Activated CD4-positive, alpha-beta memory T cell treated with anti-CD3 and anti-CD28 coated beads for 36 hours (primary cell): ENCODE measurements at regions not wholly inside any gene's neighbourhood (a gene's known extent, or its start where the extent isn't known, plus 50 kb on each side); places are given as distances from the start of the nearest gene placed in this dataset.
"Not testable (repeated sequence)": the region's sequence is repeated elsewhere in the genome, so short reads cannot be mapped to it uniquely, and the experiment has no call there.

Source experiments
- CTCF ChIA-PET: fragments of 350-600 bp; sonication (Branson Sonifier 250); formaldehyde crosslinking; loops from one replicate; lab custom pipeline; 2021; ENCODE audit warnings: antibody characterized with exemption, inconsistent platforms; lab: Charles Lee
- POLR2A ChIA-PET: fragments of 350-600 bp; sonication (Branson Sonifier 250); formaldehyde crosslinking; loops from one replicate; lab custom pipeline; 2021; ENCODE audit warnings: antibody characterized with exemption; lab: Charles Lee
- DNase-seq: peaks from one replicate; pipeline ENCODE4 v3.0.0-alpha.2; 2020
- H3K27ac Mint-ChIP-seq: one replicate; pipeline ENCODE4 v1.8.0; 2021; ENCODE audit warnings: mixed read lengths
- H3K27me3 Mint-ChIP-seq: one replicate; pipeline ENCODE4 v1.8.0; 2021; ENCODE audit warnings: mixed read lengths
- H3K36me3 Mint-ChIP-seq: one replicate; pipeline ENCODE4 v1.8.0; 2021; ENCODE audit warnings: mixed read lengths
- H3K4me1 Mint-ChIP-seq: one replicate; pipeline ENCODE4 v1.8.0; 2021; ENCODE audit warnings: low read depth, mixed read lengths
- H3K4me3 Mint-ChIP-seq: one replicate; pipeline ENCODE4 v1.8.0; 2021; ENCODE audit warnings: mild to moderate bottlenecking, mixed read lengths
- H3K9me3 Mint-ChIP-seq: one replicate; pipeline ENCODE4 v1.8.0; 2021; ENCODE audit warnings: mixed read lengths
- intact Hi-C: fragments of 100-400 bp; cut with micrococcal nuclease; formaldehyde crosslinking; loops from one replicate; pipeline ENCODE4 v1.15.1; 2023

GRCh38 chr11:110514967-110515366, 85.2 kb downstream of the FDX1 start:
- intact Hi-C loops, result no loop called here
- Mint-ChIP-seq H3K36me3 (no peaks in the 10 kb centered on the region), H3K9me3 (peaks cover 5% of the 10 kb centered on the region), H3K4me3 (no peak overlapping the region), H3K27me3 (no peaks in the 10 kb centered on the region), H3K4me1 (no peaks in the 10 kb centered on the region), H3K27ac (no peak overlapping the region)
- POLR2A ChIA-PET, result no interaction called here
- CTCF ChIA-PET, result no interaction called here
- no peak for DNase-seq

DNA sequence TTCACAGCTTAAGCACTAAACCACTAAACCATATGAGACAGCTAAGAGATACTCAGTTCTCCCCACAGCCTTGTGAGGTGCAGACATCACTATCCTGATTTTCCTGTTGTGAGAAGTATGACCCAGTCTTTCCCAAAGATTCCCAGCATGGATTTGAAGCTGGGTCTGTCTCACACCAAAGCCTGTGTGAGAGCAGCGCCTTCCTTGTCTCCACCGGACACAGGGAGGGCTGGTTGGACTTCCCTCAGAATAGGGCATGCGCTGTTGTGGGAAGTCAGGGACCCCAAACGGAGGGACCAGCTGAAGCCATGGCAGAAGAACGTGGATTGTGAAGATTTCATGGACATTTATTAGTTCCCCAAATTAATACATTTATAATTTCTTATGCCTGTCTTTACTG, 87.6 kb downstream of the FDX1 start:
- H3K27me3 Mint-ChIP-seq, POLR2A ChIA-PET, intact Hi-C loops, H3K36me3 Mint-ChIP-seq, DNase-seq, CTCF ChIA-PET, H3K27ac Mint-ChIP-seq, H3K9me3 Mint-ChIP-seq, H3K4me1 Mint-ChIP-seq, H3K4me3 Mint-ChIP-seq: not testable (repeated sequence)

DNA sequence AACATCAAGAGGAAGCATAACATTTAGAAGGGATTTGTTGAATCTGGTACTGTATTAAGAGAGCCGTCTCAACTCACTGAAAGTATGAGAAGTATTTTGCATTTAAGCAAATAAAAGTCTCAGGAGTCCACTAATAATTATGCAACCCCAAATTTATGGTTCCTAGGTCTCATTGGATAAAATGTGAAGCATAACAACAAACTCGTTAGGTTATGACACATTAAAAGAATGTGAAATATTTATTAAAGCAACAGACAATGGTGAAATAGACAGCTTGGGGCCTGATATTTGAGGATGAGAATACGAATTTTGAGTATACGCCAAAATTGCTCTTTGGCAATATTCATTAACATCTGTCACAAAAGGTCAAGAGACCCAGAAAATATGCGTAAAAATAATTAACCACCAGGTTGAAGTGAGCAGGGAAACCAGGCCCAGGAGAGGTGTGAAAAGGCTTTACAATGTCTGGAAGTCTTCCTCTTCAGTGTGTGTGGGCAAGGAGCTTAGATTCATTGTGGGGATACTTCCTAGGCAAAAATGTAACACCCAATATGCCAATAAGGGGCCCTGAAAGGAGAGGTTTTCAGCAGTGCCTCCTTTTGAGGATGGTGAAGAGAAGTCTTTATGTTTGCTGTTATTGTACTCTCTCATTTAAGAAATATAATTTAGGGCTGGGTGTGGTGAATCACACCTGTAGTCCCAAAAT, 89.2 kb downstream of the FDX1 start:
- H3K4me1 Mint-ChIP-seq, result peaks cover 3% of the 10 kb centered on the region
- no peak for DNase-seq
- no peaks in the 10 kb centered on the region for H3K36me3 Mint-ChIP-seq
- intact Hi-C loops, result no loop called here
- no peaks in the 10 kb centered on the region for H3K27me3 Mint-ChIP-seq
- H3K27ac Mint-ChIP-seq, result no peak overlapping the region
- ChIA-PET CTCF (no interaction called here), POLR2A (no interaction called here)
- H3K4me3 Mint-ChIP-seq, result no peak overlapping the region
- H3K9me3 Mint-ChIP-seq, result peaks cover 5% of the 10 kb centered on the region

GRCh38 chr11:110519796-110520195, 90.0 kb downstream of the FDX1 start:
- H3K27me3 Mint-ChIP-seq, result no peaks in the 10 kb centered on the region
- ChIA-PET CTCF (no interaction called here), POLR2A (no interaction called here)
- H3K9me3 Mint-ChIP-seq, result peaks cover 5% of the 10 kb centered on the region
- no peak overlapping the region for H3K4me3 Mint-ChIP-seq
- H3K36me3 Mint-ChIP-seq, result no peaks in the 10 kb centered on the region
- intact Hi-C loops, result no loop called here
- no peak for DNase-seq
- no peak overlapping the region for H3K27ac Mint-ChIP-seq
- peaks cover 3% of the 10 kb centered on the region for H3K4me1 Mint-ChIP-seq

DNA sequence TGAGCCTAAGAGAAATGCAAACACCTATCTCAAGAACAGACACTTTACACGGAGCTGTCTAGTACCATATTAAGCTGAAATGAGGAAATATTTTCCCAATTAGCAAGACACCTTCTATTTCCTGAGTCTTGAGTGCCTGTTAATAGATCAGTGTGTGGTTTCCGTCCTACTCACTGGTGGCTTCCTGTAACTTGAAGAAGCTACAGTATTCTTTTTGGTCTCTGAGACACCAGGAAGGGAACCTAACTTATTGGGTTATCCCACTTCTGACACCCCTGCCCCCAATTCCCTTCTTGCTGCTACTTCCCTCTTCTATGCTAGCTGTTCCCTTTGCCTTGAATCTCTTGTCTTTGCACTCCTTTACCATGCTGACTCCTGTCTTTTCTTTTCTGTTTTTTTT, 92.7 kb downstream of the FDX1 start:
- Mint-ChIP-seq H3K27ac (no peak overlapping the region), H3K4me1 (peaks cover 3% of the 10 kb centered on the region)

GRCh38 chr11:110524238-110524637, 94.5 kb downstream of the FDX1 start:
- H3K27me3 Mint-ChIP-seq, result no peaks in the 10 kb centered on the region
- H3K27ac Mint-ChIP-seq, result no peak overlapping the region
- POLR2A ChIA-PET, result no interaction called here
- H3K4me1 Mint-ChIP-seq, result peaks cover 3% of the 10 kb centered on the region
- intact Hi-C loops, result no loop called here
- H3K9me3 Mint-ChIP-seq, result peaks cover 9% of the 10 kb centered on the region
- no peaks in the 10 kb centered on the region for H3K36me3 Mint-ChIP-seq
- CTCF ChIA-PET, result no interaction called here
- no peak for DNase-seq
- H3K4me3 Mint-ChIP-seq, result no peak overlapping the region

More for the DNA sequence above, 92.7 kb downstream of the FDX1 start:
- no peaks in the 10 kb centered on the region for H3K27me3 Mint-ChIP-seq
- no peaks in the 10 kb centered on the region for H3K36me3 Mint-ChIP-seq
- POLR2A ChIA-PET, result interaction anchor here (0.6 kb wide), 1 partner anchor 693 kb away, joined by 4 read pairs; no protein-coding TSS in a partner anchor
- CTCF ChIA-PET, result no interaction called here
- intact Hi-C loops, result no loop called here
- DNase-seq, result no peak
- H3K4me3 Mint-ChIP-seq, result no peak overlapping the region
- H3K9me3 Mint-ChIP-seq, result peaks cover 5% of the 10 kb centered on the region

GRCh38 chr11:110525883-110526282, 96.1 kb downstream of the FDX1 start:
- Mint-ChIP-seq H3K36me3 (no peaks in the 10 kb centered on the region), H3K27ac (no peak overlapping the region), H3K27me3 (no peaks in the 10 kb centered on the region), H3K4me3 (no peak overlapping the region), H3K4me1 (peaks cover 3% of the 10 kb centered on the region), H3K9me3 (peaks cover 9% of the 10 kb centered on the region)
- DNase-seq, result no peak
- intact Hi-C loops, result no loop called here
- ChIA-PET POLR2A (no interaction called here), CTCF (no interaction called here)

- no peak for DNase-seq
- Mint-ChIP-seq H3K4me1 (peaks cover 3% of the 10 kb centered on the region), H3K27ac (no peak overlapping the region), H3K27me3 (no peaks in the 10 kb centered on the region), H3K4me3 (no peak overlapping the region), H3K36me3 (no peaks in the 10 kb centered on the region), H3K9me3 (peaks cover 9% of the 10 kb centered on the region)
- POLR2A ChIA-PET, result no interaction called here
- intact Hi-C loops, result no loop called here
- CTCF ChIA-PET, result no interaction called here
Observed at GRCh38 chr11:110526323-110526722, 96.6 kb downstream of the FDX1 start.
